Right renal cortex interstitium (tissue), 3 donors: ENCODE measurements at regions not wholly inside any gene's neighbourhood (a gene's known extent, or its start where the extent isn't known, plus 50 kb on each side); places are given as distances from the start of the nearest gene placed in this dataset.

Experiments used
- DNase-seq, 3 donors: peaks; one replicate each; pipeline ENCODE4 v3.0.0-alpha.2; 2013; ENCODE audit warnings: low read depth in 3 of 3, low spot score in 2 of 3

- no peak for DNase-seq
Observed at GRCh38 chr1:94326329-94326728, 88.9 kb upstream of the ARHGAP29 start.

DNA sequence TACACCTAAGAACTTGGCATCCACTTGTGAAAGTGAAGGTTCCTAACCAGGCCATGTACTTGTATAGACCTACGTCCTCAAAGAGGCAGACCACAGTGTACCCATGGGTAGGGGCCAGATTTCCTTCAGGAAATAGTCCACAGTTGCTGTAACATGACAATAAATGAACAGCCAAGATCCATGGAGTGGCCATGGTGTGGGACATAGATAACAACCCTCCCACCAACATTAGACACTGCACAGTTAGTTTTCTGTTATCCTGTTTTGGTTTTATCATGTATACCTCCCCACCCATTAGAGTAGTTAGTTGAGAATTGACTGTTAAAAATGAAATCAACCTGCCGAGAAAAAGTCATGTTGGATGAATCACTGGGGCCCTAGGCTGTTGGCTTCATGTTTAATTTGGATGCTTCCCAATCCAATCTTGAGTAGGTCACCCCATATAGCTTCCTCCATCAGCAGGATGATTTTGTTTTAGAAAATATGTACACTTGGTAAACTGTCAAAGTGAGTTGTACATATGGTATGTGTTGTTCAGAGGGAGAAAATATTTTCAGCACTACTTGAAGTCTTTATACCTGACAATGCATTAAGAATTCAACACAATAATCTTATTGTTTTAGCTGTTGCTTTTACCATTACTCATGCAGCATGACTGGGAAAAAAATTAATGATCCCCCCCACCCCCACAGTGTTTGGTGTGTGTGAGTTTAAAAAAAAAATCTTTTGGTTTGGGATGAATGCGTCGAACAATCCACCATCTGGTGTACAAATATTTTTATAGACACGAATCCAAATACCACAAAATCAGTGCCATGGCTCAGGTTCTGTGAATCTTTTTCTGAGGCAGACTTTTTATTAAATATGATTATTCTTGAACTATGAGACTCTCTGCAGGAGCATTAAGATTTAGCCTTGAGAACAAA is 88.3 kb upstream of the ARHGAP29 start:
- no peak for DNase-seq

- no peak for DNase-seq
Observed at GRCh38 chr1:94324178-94324544, 86.8 kb upstream of the ARHGAP29 start.

- no peak for DNase-seq
Observed at GRCh38 chr1:94323311-94324177, 86.2 kb upstream of the ARHGAP29 start.

DNA sequence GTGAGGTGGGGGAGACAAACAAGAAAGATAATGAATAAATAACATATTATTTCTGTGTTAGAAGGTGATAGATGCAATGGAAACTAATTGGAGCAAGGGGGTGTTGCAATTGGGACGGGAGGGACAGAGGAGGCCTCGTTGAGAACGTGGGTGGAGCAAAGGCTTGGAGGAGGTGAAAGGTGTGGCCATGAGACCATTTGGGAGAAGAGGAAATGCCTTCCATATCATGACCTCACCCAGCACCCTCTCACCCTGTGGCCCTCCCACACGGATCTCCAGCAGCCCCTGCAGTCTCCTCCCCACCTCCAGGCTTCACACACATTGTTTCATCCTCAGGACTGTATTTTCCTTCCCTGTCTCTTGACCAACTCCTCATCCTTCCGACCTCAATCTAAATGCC is 85.3 kb upstream of the ARHGAP29 start:
- no peak for DNase-seq

- no peak for DNase-seq
Observed at GRCh38 chr1:94321662-94322061, 84.3 kb upstream of the ARHGAP29 start.

GRCh38 chr1:94319319-94320102 is 82.1 kb upstream of the ARHGAP29 start:
- DNase-seq, result no peak

DNA sequence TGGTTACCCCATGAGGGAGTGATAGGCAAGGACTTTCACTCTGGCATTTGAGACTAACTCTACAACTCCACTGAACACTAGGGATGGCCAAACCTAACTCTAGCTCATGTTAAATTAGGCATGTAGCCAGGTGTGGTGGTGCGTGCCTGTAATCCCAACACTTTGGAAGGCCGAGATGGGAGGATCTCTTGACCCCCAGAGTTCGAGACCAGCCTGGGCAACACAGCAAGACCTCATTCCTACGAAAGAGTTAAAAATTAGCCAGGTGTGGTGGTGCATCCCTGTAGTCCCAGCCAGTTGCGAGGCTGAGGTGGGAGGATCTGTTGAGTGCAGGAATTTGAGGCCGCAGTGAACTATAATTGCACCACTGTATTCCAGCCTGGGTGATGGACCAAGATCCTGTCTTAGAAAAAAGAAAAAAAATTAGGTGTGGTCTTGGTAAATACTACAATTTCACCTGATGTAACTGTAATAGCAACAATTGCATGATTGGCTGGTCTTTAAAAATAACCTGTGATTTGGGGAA is 81.2 kb upstream of the ARHGAP29 start:
- DNase-seq, result no peak

- no peak for DNase-seq
Observed at GRCh38 chr1:94317790-94318188, 80.4 kb upstream of the ARHGAP29 start.

- no peak for DNase-seq
Observed at GRCh38 chr1:94316836-94317789, 79.7 kb upstream of the ARHGAP29 start.

DNA sequence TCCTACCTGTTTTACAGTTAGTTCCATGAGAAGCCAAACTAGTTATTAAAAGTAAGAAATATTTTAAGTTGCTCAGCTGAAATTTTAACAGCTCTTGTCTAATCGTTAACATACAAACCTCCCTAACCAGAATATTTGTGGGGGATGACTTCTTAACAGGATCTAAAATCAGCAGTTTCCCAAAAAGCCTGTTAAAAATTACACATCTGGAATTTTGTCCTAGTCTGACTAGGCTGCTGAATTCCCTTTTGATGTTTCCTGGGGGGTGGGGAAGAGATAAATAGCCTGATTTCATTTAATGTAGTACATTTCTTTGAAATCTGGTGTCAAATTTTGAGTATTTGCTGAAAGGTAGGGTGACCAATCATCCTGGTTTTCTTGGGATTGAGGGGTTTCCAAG is 78.8 kb upstream of the ARHGAP29 start:
- DNase-seq, result no peak

- DNase-seq, result no peak
Observed at GRCh38 chr1:94315552-94316116, 78.2 kb upstream of the ARHGAP29 start.

DNA sequence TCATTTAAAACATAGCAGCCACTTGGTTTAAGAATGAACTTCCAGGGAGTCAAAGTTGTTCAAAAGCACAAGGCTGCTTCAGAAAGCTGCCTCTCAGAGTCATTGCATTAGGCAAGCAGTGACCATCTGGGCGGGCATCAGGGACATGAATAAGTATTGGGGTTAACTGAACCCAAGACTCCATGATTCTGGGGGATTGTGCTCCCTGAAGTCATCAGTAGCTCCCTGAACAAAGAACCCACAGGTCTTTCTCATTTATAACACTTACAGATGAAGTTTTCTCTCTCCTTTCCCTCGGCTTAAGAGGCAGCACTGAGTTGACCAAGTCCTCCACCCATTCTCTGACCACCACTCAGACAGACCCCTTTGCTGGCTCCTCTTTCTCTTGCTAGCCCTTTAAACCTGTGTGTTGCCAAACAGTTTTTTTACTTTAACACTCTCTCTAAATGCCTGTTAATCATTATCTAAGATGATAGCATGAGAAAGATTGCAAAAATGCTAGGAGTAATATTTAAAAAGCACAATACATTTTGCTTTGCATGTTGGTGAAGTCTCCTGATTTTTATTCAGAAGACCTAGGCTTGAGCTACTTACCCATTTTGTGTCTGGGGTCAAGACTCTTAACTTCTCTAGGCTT is 77.0 kb upstream of the ARHGAP29 start:
- no peak for DNase-seq

DNA sequence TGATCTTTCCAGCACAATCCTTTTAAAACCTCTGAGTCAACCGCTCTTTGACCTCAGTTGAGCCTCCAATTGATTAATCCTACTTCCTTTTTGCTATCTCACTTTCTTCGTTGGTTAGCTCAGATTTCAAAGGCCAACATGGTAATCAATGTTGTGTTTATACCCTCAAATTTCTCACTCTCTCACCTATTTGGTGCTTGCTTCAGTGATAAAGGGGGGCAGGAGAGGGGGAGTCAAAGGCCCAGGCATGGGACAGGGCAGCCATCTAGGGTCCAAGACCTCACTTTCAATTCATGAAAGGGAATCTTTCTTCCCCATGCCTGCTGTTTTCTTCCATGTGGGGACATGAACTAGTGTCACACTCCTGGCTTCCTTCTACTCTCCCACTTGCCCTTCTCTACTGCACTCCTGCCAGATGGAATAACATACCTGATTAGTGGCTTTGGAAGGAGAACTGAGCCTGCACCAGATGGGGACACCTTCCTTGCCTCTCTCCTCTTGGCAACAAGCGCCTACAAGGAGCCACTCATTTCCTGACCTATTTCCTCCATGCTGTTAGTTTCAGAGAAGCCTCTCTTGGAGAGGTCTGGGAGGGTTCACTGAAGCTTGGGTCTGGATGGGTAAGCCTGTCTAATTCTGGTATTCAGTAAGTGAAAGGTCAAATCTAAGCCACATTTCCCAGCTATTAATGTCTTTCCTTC is 73.3 kb upstream of the ARHGAP29 start:
- no peak for DNase-seq

DNA sequence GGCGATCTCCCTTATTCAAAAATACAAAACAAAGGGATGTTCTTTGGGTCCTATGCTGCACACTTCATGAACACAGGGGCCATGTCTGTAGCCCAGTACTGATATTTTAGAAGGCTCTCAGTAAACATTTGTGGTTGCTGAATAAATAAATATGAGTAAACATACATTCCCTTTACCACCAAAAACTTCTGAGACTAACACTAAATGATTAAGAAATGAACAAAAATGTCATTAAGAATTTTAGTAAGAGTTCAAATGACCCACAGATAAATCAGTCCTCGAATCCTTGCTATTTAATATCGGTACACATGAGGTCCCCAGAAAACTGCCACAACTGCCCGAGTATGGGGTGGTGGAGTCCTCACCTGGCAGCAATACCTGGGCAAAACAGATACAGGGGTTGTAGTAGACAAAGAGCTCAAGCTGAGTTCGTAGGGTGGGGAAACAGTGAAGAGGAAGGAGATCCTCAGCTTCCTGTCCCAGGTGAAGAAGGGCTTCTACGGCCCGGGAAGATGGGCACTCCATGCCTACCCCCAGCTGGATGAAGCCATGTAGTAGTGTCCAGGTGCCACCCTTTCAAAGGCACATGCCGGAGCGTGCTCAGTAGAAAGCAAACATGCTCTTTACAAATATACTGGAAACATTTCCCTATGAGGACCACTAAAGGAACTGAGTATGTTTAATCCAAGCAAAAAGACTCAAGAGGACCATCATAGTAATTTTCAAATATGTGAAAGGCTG is 72.6 kb upstream of the ARHGAP29 start:
- DNase-seq, result no peak

GRCh38 chr1:94309216-94309615 is 71.8 kb upstream of the ARHGAP29 start:
- DNase-seq, result no peak

- DNase-seq, result no peak
Observed at GRCh38 chr1:94306521-94306920, 69.1 kb upstream of the ARHGAP29 start.
